Tongue (tissue), 1 donor: ENCODE measurements at regions not wholly inside any gene's neighbourhood (a gene's known extent, or its start where the extent isn't known, plus 50 kb on each side); places are given as distances from the start of the nearest gene placed in this dataset.
A peak's percentile ranks its signal among the peaks of the same experiment; 100 is the strongest.
"Not testable (repeated sequence)": the region's sequence is repeated elsewhere in the genome, so short reads cannot be mapped to it uniquely, and the experiment has no call there.

Experiments
- DNase-seq: peaks from one replicate; pipeline ENCODE4 v3.0.0-alpha.2; 2015

GRCh38 chr2:59790186-59791003 lies 763.1 kb downstream of the BCL11A start:
- no peak for DNase-seq

GRCh38 chr2:59789523-59789922 lies 763.9 kb downstream of the BCL11A start:
- DNase-seq, result no peak

- DNase-seq, result no peak
Measured at GRCh38 chr2:59787095-59787494, 766.4 kb downstream of the BCL11A start.

GRCh38 chr2:59786684-59787083 lies 766.8 kb downstream of the BCL11A start:
- no peak for DNase-seq

- DNase-seq, result no peak
Measured at GRCh38 chr2:59779571-59779970, 773.9 kb downstream of the BCL11A start.

- DNase-seq, result no peak
Measured at GRCh38 chr2:59777120-59777519, 776.3 kb downstream of the BCL11A start.

- no peak for DNase-seq
Measured at GRCh38 chr2:59776726-59777008, 776.8 kb downstream of the BCL11A start.

- DNase-seq, result peak; percentile 26
Measured at GRCh38 chr2:59774821-59775433, 778.5 kb downstream of the BCL11A start.

GRCh38 chr2:59770651-59771050 lies 782.8 kb downstream of the BCL11A start:
- DNase-seq, result no peak

- DNase-seq, result no peak
Measured at GRCh38 chr2:59761966-59762365, 791.5 kb downstream of the BCL11A start.

- no peak for DNase-seq
Measured at GRCh38 chr2:59756150-59756549, 797.3 kb downstream of the BCL11A start.

GRCh38 chr2:59754011-59754735 lies 799.3 kb downstream of the BCL11A start:
- peak; percentile 9 for DNase-seq

- no peak for DNase-seq
Measured at GRCh38 chr2:59752512-59752911, 800.9 kb downstream of the BCL11A start.

GRCh38 chr2:59752071-59752470 lies 801.4 kb downstream of the BCL11A start:
- no peak for DNase-seq

- not testable (repeated sequence) for DNase-seq
Measured at GRCh38 chr2:59751214-59751613, 802.2 kb downstream of the BCL11A start.

GRCh38 chr2:59746291-59746690 lies 807.2 kb downstream of the BCL11A start:
- DNase-seq, result no peak

GRCh38 chr2:59745085-59745484 lies 808.4 kb downstream of the BCL11A start:
- DNase-seq, result no peak

- DNase-seq, result no peak
Measured at GRCh38 chr2:59744436-59744835, 809.0 kb downstream of the BCL11A start.

- DNase-seq, result no peak
Measured at GRCh38 chr2:59741840-59742239, 811.6 kb downstream of the BCL11A start.

- no peak for DNase-seq
Measured at GRCh38 chr2:59739166-59739565, 814.3 kb downstream of the BCL11A start.

- DNase-seq, result no peak
Measured at GRCh38 chr2:59737299-59737698, 816.2 kb downstream of the BCL11A start.

- no peak for DNase-seq
Measured at GRCh38 chr2:59734743-59735142, 818.7 kb downstream of the BCL11A start.

- DNase-seq, result no peak
Measured at GRCh38 chr2:59733970-59734369, 819.5 kb downstream of the BCL11A start.

- DNase-seq, result no peak
Measured at GRCh38 chr2:59733567-59733930, 819.9 kb downstream of the BCL11A start.
